HG02763 (cell line): ENCODE measurements at regions not wholly inside any gene's neighbourhood (a gene's known extent, or its start where the extent isn't known, plus 50 kb on each side); places are given as distances from the start of the nearest gene placed in this dataset.

Experiments used
- ATAC-seq: cut with Tn5 transposase; IDR thresholded peaks from one replicate; pipeline ENCODE4 v1.9.1; 2021; ENCODE audit warnings: mild to moderate bottlenecking, moderate library complexity; ENCODE audit not compliant: unreplicated experiment

- no peak for ATAC-seq
Observed at GRCh38 chr10:58994226-58995057, 182.0 kb upstream of the PHYHIPL start.

- ATAC-seq = no peak
Observed at GRCh38 chr10:58995058-58995596, 181.3 kb upstream of the PHYHIPL start.

GRCh38 chr10:58996063-58996462 lies 180.4 kb upstream of the PHYHIPL start:
- no peak for ATAC-seq

- no peak for ATAC-seq
Observed at GRCh38 chr10:58996866-58997265, 179.6 kb upstream of the PHYHIPL start.

- no peak for ATAC-seq
Observed at GRCh38 chr10:58998924-58999713, 177.3 kb upstream of the PHYHIPL start.

GRCh38 chr10:59000162-59000825 lies 176.1 kb upstream of the PHYHIPL start:
- no peak for ATAC-seq

- no peak for ATAC-seq
Observed at GRCh38 chr10:59002011-59002410, 174.4 kb upstream of the PHYHIPL start.

GRCh38 chr10:59003203-59003602 lies 173.2 kb upstream of the PHYHIPL start:
- ATAC-seq = no peak

GRCh38 chr10:59004392-59004791 lies 172.1 kb upstream of the PHYHIPL start:
- ATAC-seq = no peak

- no peak for ATAC-seq
Observed at GRCh38 chr10:59006511-59007306, 169.7 kb upstream of the PHYHIPL start.

GRCh38 chr10:59007307-59008025 lies 169.0 kb upstream of the PHYHIPL start:
- ATAC-seq = no peak

- ATAC-seq = no peak
Observed at GRCh38 chr10:59008452-59008851, 168.0 kb upstream of the PHYHIPL start.

- no peak for ATAC-seq
Observed at GRCh38 chr10:59011972-59012632, 164.3 kb upstream of the PHYHIPL start.

- ATAC-seq = no peak
Observed at GRCh38 chr10:59012839-59013238, 163.6 kb upstream of the PHYHIPL start.

- no peak for ATAC-seq
Observed at GRCh38 chr10:59016043-59016442, 160.4 kb upstream of the PHYHIPL start.

- ATAC-seq = no peak
Observed at GRCh38 chr10:59018977-59019376, 157.5 kb upstream of the PHYHIPL start.

- ATAC-seq = no peak
Observed at GRCh38 chr10:59019603-59020002, 156.8 kb upstream of the PHYHIPL start.

GRCh38 chr10:59020502-59020901 lies 155.9 kb upstream of the PHYHIPL start:
- no peak for ATAC-seq
